ENCODE measurements at regions not wholly inside any gene's neighbourhood (a gene's known extent, or its start where the extent isn't known, plus 50 kb on each side); places are given as distances from the start of the nearest gene placed in this dataset.

- 92% methylated on average over 6 of the region's 9 CpGs; no CpG with 5 or more reads in 1 of the 2 experiments for WGBS, 2 experiments (ENCODE audit: extremely low coverage in 1 of 2, insufficient coverage in 1 of 2, insufficient read length in 1 of 2, insufficient replicate concordance in 2 of 2, low coverage in 1 of 2, low lambda C conversion rate in 2 of 2, missing lambda C conversion rate in 1 of 2)
- Histone ChIP-seq H2BK12ac (ENCODE audit: low read depth, low read length) (no peak overlapping the region), H3K14ac (ENCODE audit: insufficient read length) (no peak overlapping the region), H2BK15ac (ENCODE audit: low read length) (no peak overlapping the region), H3K4me2 (ENCODE audit: insufficient read depth in 1 of 2, low read depth in 2 of 2, low read length in 2 of 2) (no peak overlapping the region), H3K18ac (ENCODE audit: extremely low read depth, low read length) (no peak overlapping the region), H2BK120ac (replicated peaks; ENCODE audit: low read depth, low read length) (no peak overlapping the region), H3K4ac (replicated peaks; ENCODE audit: insufficient read length, low read depth, low read length) (no peak overlapping the region), H2BK5ac (ENCODE audit: low read depth, low read length) (no peak overlapping the region), H3K27me3 (replicated peaks in 1 of 4; ENCODE audit: control insufficient read depth in 3 of 4, extremely low read depth in 1 of 4, insufficient read depth in 3 of 4, low read length in 3 of 4) (no peaks in the 10 kb centered on the region; a peak in 1 of 7 replicates), H2AK5ac (ENCODE audit: low read depth, low read length) (no peak overlapping the region), H3K9me3 (ENCODE audit: insufficient read depth in 2 of 2, low read depth in 1 of 2, low read length in 1 of 2) (no peaks in the 10 kb centered on the region), H2AFZ (ENCODE audit: low read length) (no peak overlapping the region), H4K5ac (ENCODE audit: insufficient read length, low read depth, low read length) (no peak overlapping the region), H3K79me1 (ENCODE audit: low read depth, low read length) (no peaks in the 10 kb centered on the region), H3K4me1 (replicated peaks in 1 of 4; ENCODE audit: control insufficient read depth in 3 of 4, insufficient read depth in 4 of 4, low read length in 3 of 4) (peaks cover 0 to 6% (median 3%) of the 10 kb centered on the region in 4 experiments; a peak in 5 of 7 replicates), H3K27ac (ENCODE audit: low read depth, low read length) (no peak overlapping the region), H3K79me2 (ENCODE audit: control insufficient read depth in 1 of 2, insufficient read depth in 2 of 2, low read length in 2 of 2) (no peaks in the 10 kb centered on the region), H3K56ac (replicated peaks; ENCODE audit: insufficient read length, low read depth, low read length) (no peak overlapping the region), H3K23me2 (ENCODE audit: low read depth, low read length) (no peaks in the 10 kb centered on the region), H3K9ac (replicated peaks in 1 of 4; ENCODE audit: extremely low read depth in 1 of 4, low read depth in 3 of 4, low read length in 3 of 4) (no peak overlapping the region), H4K91ac (replicated peaks; ENCODE audit: insufficient read length, low read length) (no peak overlapping the region), H4K20me1 (replicated peaks in 1 of 2; ENCODE audit: control insufficient read depth in 1 of 2, insufficient read depth in 2 of 2, low read length in 2 of 2) (no peaks in the 10 kb centered on the region), H3K36me3 (ENCODE audit: control insufficient read depth in 2 of 4, insufficient read depth in 4 of 4, low read length in 3 of 4) (no peaks in the 10 kb centered on the region), H3K23ac (ENCODE audit: insufficient read length) (no peak overlapping the region), H4K8ac (ENCODE audit: extremely low read depth, insufficient read depth, low read length) (no peak overlapping the region), H2BK20ac (ENCODE audit: low read length) (no peak overlapping the region), H3K4me3 (ENCODE audit: extremely low read depth in 1 of 4, insufficient read depth in 2 of 4, low read depth in 3 of 4, low read length in 4 of 4) (no peak overlapping the region)
- ChIA-PET CTCF (ENCODE audit: partially characterized antibody) (interaction anchor here (0.7 kb wide), 1 partner anchor 25 kb away, joined by 3 read pairs; no protein-coding TSS in a partner anchor), POLR2A (ENCODE audit: partially characterized antibody) (no interaction called here)
- DNase-seq (ENCODE audit: low read depth in 1 of 2, low spot score in 2 of 2), result peak in 1 of 2 experiments; percentile 24
- no peak for FAIRE-seq
- TF ChIP-seq, protein P1, sequence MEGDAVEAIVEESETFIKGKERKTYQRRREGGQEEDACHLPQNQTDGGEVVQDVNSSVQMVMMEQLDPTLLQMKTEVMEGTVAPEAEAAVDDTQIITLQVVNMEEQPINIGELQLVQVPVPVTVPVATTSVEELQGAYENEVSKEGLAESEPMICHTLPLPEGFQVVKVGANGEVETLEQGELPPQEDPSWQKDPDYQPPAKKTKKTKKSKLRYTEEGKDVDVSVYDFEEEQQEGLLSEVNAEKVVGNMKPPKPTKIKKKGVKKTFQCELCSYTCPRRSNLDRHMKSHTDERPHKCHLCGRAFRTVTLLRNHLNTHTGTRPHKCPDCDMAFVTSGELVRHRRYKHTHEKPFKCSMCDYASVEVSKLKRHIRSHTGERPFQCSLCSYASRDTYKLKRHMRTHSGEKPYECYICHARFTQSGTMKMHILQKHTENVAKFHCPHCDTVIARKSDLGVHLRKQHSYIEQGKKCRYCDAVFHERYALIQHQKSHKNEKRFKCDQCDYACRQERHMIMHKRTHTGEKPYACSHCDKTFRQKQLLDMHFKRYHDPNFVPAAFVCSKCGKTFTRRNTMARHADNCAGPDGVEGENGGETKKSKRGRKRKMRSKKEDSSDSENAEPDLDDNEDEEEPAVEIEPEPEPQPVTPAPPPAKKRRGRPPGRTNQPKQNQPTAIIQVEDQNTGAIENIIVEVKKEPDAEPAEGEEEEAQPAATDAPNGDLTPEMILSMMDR (IDR thresholded peaks at IDR 0.05; ENCODE audit: control extremely low read depth in 1 of 3, insufficient read depth in 1 of 3, low read depth in 1 of 3, low read length in 3 of 3), result no peak
- no peak for TF ChIP-seq MAX (IDR thresholded peaks at IDR 0.05)
- TF ChIP-seq RAD21 (IDR thresholded peaks at IDR 0.05 in 1 of 2, conservative IDR thresholded peaks at IDR 0.05 in 1 of 2; ENCODE audit: low read depth in 2 of 2, low read length in 2 of 2), result no peak
- TF ChIP-seq GTF2F1 (IDR thresholded peaks at IDR 0.05; ENCODE audit: borderline replicate concordance, low read depth, low read length), result no peak
- TF ChIP-seq TAF1 (IDR thresholded peaks at IDR 0.05; ENCODE audit: low read depth, low read length), result no peak
- no peak for TF ChIP-seq SP2 (IDR thresholded peaks at IDR 0.05; ENCODE audit: low read length)
- TF ChIP-seq SUZ12 (IDR thresholded peaks at IDR 0.05; ENCODE audit: low read length), result no peak
- no peak for TF ChIP-seq TBP (IDR thresholded peaks at IDR 0.05; ENCODE audit: low read depth, low read length)
- TF ChIP-seq EGR1 (IDR thresholded peaks at IDR 0.05; ENCODE audit: borderline replicate concordance, low read depth, low read length), result no peak
- TF ChIP-seq HDAC2 (IDR thresholded peaks at IDR 0.05; ENCODE audit: borderline replicate concordance in 1 of 2, low read depth in 2 of 2, low read length in 2 of 2), result no peak
- TF ChIP-seq KDM4A (IDR thresholded peaks at IDR 0.05; ENCODE audit: low read depth, low read length, severe bottlenecking), result no peak
These were observed 130.2 kb upstream of the SPACA7 start for GRCh38 chr13:112245989-112246388.
